H9 (cell line): ENCODE measurements at regions not wholly inside any gene's neighbourhood (a gene's known extent, or its start where the extent isn't known, plus 50 kb on each side); places are given as distances from the start of the nearest gene placed in this dataset.

Source experiments
- DNase-seq: peaks from one replicate; pipeline ENCODE4 v3.0.0-alpha.2; 2017
- H2AFZ ChIP-seq: one replicate; pipeline ENCODE4 v1.6.1; 2013; ENCODE audit warnings: mild to moderate bottlenecking, low read length, control low read depth, moderate library complexity
- H2AK5ac ChIP-seq: 2 replicates; pipeline ENCODE4 v1.6.1; 2013; ENCODE audit warnings: low read length, control low read depth, mixed read lengths; ENCODE audit not compliant: insufficient read length
- H2BK120ac ChIP-seq: one replicate; pipeline ENCODE4 v1.6.1; 2013; ENCODE audit warnings: low read depth, mild to moderate bottlenecking, low read length, control low read depth, inconsistent platforms; ENCODE audit not compliant: poor library complexity, severe bottlenecking
- H2BK12ac ChIP-seq: 2 replicates; pipeline ENCODE4 v1.6.1; 2013; ENCODE audit warnings: low read length, control low read depth, mixed read lengths, low read depth; ENCODE audit not compliant: insufficient read length
- H2BK15ac ChIP-seq: 2 replicates; pipeline ENCODE4 v1.6.1; 2013; ENCODE audit warnings: low read depth, low read length, control low read depth
- H2BK20ac ChIP-seq: one replicate; pipeline ENCODE4 v1.6.1; 2013; ENCODE audit warnings: low read depth, mild to moderate bottlenecking, low read length, control low read depth, inconsistent platforms; ENCODE audit not compliant: poor library complexity, severe bottlenecking
- H2BK5ac ChIP-seq: 2 replicates; pipeline ENCODE4 v1.6.1; 2013; ENCODE audit warnings: low read length, control low read depth, mixed read lengths; ENCODE audit not compliant: insufficient read length
- H3K14ac ChIP-seq: 2 replicates; pipeline ENCODE4 v1.6.1; 2013; ENCODE audit warnings: low read length, control low read depth; ENCODE audit not compliant: insufficient read depth
- H3K18ac ChIP-seq: 2 replicates; pipeline ENCODE4 v1.6.1; 2013; ENCODE audit warnings: low read depth, mild to moderate bottlenecking, mixed read lengths, low read length, control low read depth; ENCODE audit not compliant: insufficient read length
- H3K23ac ChIP-seq: 2 replicates; pipeline ENCODE4 v1.6.1; 2013; ENCODE audit warnings: low read length, control low read depth, mixed read lengths, low read depth; ENCODE audit not compliant: insufficient read length
- H3K23me2 ChIP-seq: 2 replicates; pipeline ENCODE4 v1.6.1; 2013; ENCODE audit warnings: low read depth, mild to moderate bottlenecking, mixed read lengths, low read length, control low read depth; ENCODE audit not compliant: insufficient read length, poor library complexity, severe bottlenecking
- H3K27ac ChIP-seq: 2 replicates; pipeline ENCODE4 v1.5.1; 2013; ENCODE audit warnings: low read length, control low read depth, mixed read lengths, low read depth; ENCODE audit not compliant: insufficient read length
- H3K27me3 ChIP-seq: 2 replicates; pipeline ENCODE4 v1.6.1; 2013; ENCODE audit warnings: low read length, control low read depth, inconsistent platforms; ENCODE audit not compliant: insufficient read depth
- H3K4ac ChIP-seq: 2 replicates; pipeline ENCODE4 v1.6.1; 2013; ENCODE audit warnings: low read depth, mild to moderate bottlenecking, control low read depth, inconsistent platforms, low read length, moderate library complexity
- H3K4me1 ChIP-seq: 2 replicates; pipeline ENCODE4 v1.6.1; 2013; ENCODE audit warnings: low read length, control low read depth, inconsistent platforms; ENCODE audit not compliant: insufficient read depth
- H3K4me2 ChIP-seq: 2 replicates; pipeline ENCODE4 v1.6.1; 2013; ENCODE audit warnings: low read length, control low read depth, mixed read lengths; ENCODE audit not compliant: insufficient read length, insufficient read depth
- H3K56ac ChIP-seq: 2 replicates; pipeline ENCODE4 v1.6.1; 2013; ENCODE audit warnings: low read depth, mild to moderate bottlenecking, mixed read lengths, low read length, control low read depth; ENCODE audit not compliant: insufficient read length
- H3K79me1 ChIP-seq: 2 replicates; pipeline ENCODE4 v1.6.1; 2013; ENCODE audit warnings: low read depth, mild to moderate bottlenecking, moderate library complexity, low read length, control low read depth, inconsistent platforms; ENCODE audit not compliant: insufficient read depth, poor library complexity, severe bottlenecking
- H3K79me2 ChIP-seq: 2 replicates; pipeline ENCODE4 v1.6.1; 2013; ENCODE audit warnings: low read length, control low read depth, inconsistent platforms; ENCODE audit not compliant: insufficient read depth
- H3K9ac ChIP-seq: 2 replicates; pipeline ENCODE4 v1.6.1; 2013; ENCODE audit warnings: low read length, control low read depth, mixed read lengths; ENCODE audit not compliant: insufficient read length; ENCODE audit errors: extremely low read depth
- H3K9me3 ChIP-seq: one replicate; pipeline ENCODE4 v1.6.1; 2013; ENCODE audit warnings: low read depth, low read length, inconsistent platforms; ENCODE audit not compliant: control insufficient read depth
- H3T11ph ChIP-seq: one replicate; pipeline ENCODE4 v1.6.1; 2013; ENCODE audit warnings: mild to moderate bottlenecking, low read length, control low read depth, inconsistent platforms
- H4K20me1 ChIP-seq: one replicate; pipeline ENCODE4 v1.6.1; 2013; ENCODE audit not compliant: control insufficient read depth, insufficient read length, insufficient read depth
- H4K5ac ChIP-seq: 2 replicates; pipeline ENCODE4 v1.6.1; 2013; ENCODE audit warnings: low read depth, mild to moderate bottlenecking, mixed read lengths, low read length, control low read depth; ENCODE audit not compliant: insufficient read length
- H4K8ac ChIP-seq: replicated peaks from 2 replicates; pipeline ENCODE4 v1.6.1; 2013; ENCODE audit warnings: low read length, control low read depth, mixed read lengths, low read depth; ENCODE audit not compliant: insufficient read length
- H4K91ac ChIP-seq: 2 replicates; pipeline ENCODE4 v1.6.1; 2013; ENCODE audit warnings: low read depth, mild to moderate bottlenecking, moderate library complexity, mixed read lengths, low read length, control low read depth; ENCODE audit not compliant: insufficient read length
- H3K27ac Mint-ChIP-seq, 3 experiments: 2 replicates in 2 of 3; 3 replicates in 1 of 3; pipeline ENCODE4 v1.8.0; 2020 to 2021; ENCODE audit warnings: mixed read lengths in 3 of 3, mild to moderate bottlenecking in 1 of 3, moderate library complexity in 1 of 3
- H3K27me3 Mint-ChIP-seq: 2 replicates; pipeline ENCODE4 v1.8.0; 2021; ENCODE audit warnings: low read depth, mild to moderate bottlenecking, moderate library complexity, mixed read lengths
- H3K36me3 Mint-ChIP-seq, 3 experiments: 2 replicates in 2 of 3; 3 replicates in 1 of 3; pipeline ENCODE4 v1.8.0; 2020 to 2021; ENCODE audit warnings: low read depth in 3 of 3, mixed read lengths in 3 of 3; ENCODE audit not compliant: insufficient read depth in 1 of 3
- H3K4me1 Mint-ChIP-seq, 2 experiments: 2 replicates each; pipeline ENCODE4 v1.8.0; 2020; ENCODE audit warnings: mixed read lengths in 2 of 2
- H3K4me3 Mint-ChIP-seq, 2 experiments: 2 replicates in 1 of 2; 3 replicates in 1 of 2; pipeline ENCODE4 v1.8.0; 2020 to 2021; ENCODE audit warnings: mild to moderate bottlenecking in 2 of 2, mixed read lengths in 2 of 2, moderate library complexity in 1 of 2
- H3K9me3 Mint-ChIP-seq, 2 experiments: 2 replicates in 1 of 2; 3 replicates in 1 of 2; pipeline ENCODE4 v1.8.0; 2020; ENCODE audit warnings: mild to moderate bottlenecking in 2 of 2, mixed read lengths in 2 of 2, moderate library complexity in 1 of 2
- CTCF ChIP-seq: fragments of 200-600 bp; sonication (generic); conservative IDR thresholded peaks from 3 replicates; pipeline ENCODE4 v1.8.0; 2021; ENCODE audit warnings: antibody characterized with exemption, mild to moderate bottlenecking
- WGBS: extraction: QIAGEN DNeasy Blood & Tissue Kit; methylation state at CpG from one replicate; pipeline ENCODE4 v1.1.7; 2013; ENCODE audit warnings: missing lambda C conversion rate, low lambda C conversion rate, mixed read lengths; ENCODE audit not compliant: insufficient read length; ENCODE audit errors: extremely low coverage; 5-methylcytosine and 5-hydroxymethylcytosine counted together

GRCh38 chr3:64363842-64364241, 138.6 kb upstream of the PRICKLE2 start:
- H3K23ac ChIP-seq, result no peak overlapping the region
- no peak overlapping the region for H2BK20ac ChIP-seq
- no peak overlapping the region for H3K4me2 ChIP-seq
- no peaks in the 10 kb centered on the region for H3K9me3 ChIP-seq
- WGBS, result no CpG with 5 or more reads among the region's 1 CpG
- H3K36me3 Mint-ChIP-seq, result no peaks in the 10 kb centered on the region
- H3K4me1 Mint-ChIP-seq, result peaks cover 14 to 28% of the 10 kb centered on the region in 2 experiments
- no peak overlapping the region for H3K27ac ChIP-seq
- no peak overlapping the region for H4K5ac ChIP-seq
- H2AFZ ChIP-seq, result no peak overlapping the region
- H3K27me3 Mint-ChIP-seq, result no peaks in the 10 kb centered on the region; the same call in 1 of the 2 replicates
- H2BK12ac ChIP-seq, result no peak overlapping the region
- H3T11ph ChIP-seq, result no peak overlapping the region
- no peaks in the 10 kb centered on the region for H3K9me3 Mint-ChIP-seq
- H3K23me2 ChIP-seq, result no peaks in the 10 kb centered on the region
- no peaks in the 10 kb centered on the region for H3K4me1 ChIP-seq
- no peak overlapping the region for H3K18ac ChIP-seq
- H3K27ac Mint-ChIP-seq, result no peak overlapping the region; a peak in 1 of 7 replicates
- no peak overlapping the region for H3K14ac ChIP-seq
- H2AK5ac ChIP-seq, result no peak overlapping the region
- H2BK5ac ChIP-seq, result no peak overlapping the region
- H4K91ac ChIP-seq, result no peak overlapping the region
- no peak overlapping the region for H2BK120ac ChIP-seq
- no peaks in the 10 kb centered on the region for H4K20me1 ChIP-seq
- TF ChIP-seq CTCF, result no peak
- no peak for DNase-seq
- no peak overlapping the region for H3K4ac ChIP-seq
- H3K9ac ChIP-seq, result no peak overlapping the region
- no peak overlapping the region for H4K8ac ChIP-seq
- H3K4me3 Mint-ChIP-seq, result no peak overlapping the region
- H2BK15ac ChIP-seq, result no peak overlapping the region
- no peak overlapping the region for H3K56ac ChIP-seq
- H3K79me2 ChIP-seq, result no peaks in the 10 kb centered on the region
- H3K79me1 ChIP-seq, result no peaks in the 10 kb centered on the region
- H3K27me3 ChIP-seq, result no peaks in the 10 kb centered on the region
